ENCODE measurements at regions not wholly inside any gene's neighbourhood (a gene's known extent, or its start where the extent isn't known, plus 50 kb on each side); places are given as distances from the start of the nearest gene placed in this dataset.
"Not testable (repeated sequence)": the region's sequence is repeated elsewhere in the genome, so short reads cannot be mapped to it uniquely, and the experiment has no call there.

GRCh38 chr6:164359441-164359840 is 944.9 kb downstream of the QKI start:
- Histone ChIP-seq H3K27ac (ENCODE audit: low read depth, low read length, severe bottlenecking) (no peak overlapping the region), H3K36me3 (ENCODE audit: control insufficient read depth, insufficient read depth, low read length) (no peaks in the 10 kb centered on the region), H3K9me3 (ENCODE audit: control insufficient read depth, low read length) (no peaks in the 10 kb centered on the region), H3K4me1 (ENCODE audit: control insufficient read depth, insufficient read depth, low read length, poor library complexity, severe bottlenecking) (no peaks in the 10 kb centered on the region), H3K4me3 (ENCODE audit: extremely low read depth, insufficient read depth, low read length, poor library complexity, severe bottlenecking) (no peak overlapping the region)
- WGBS, 2 experiments (ENCODE audit: insufficient coverage in 2 of 2) = 86 to 100% methylated on average over 1 to 2 of the region's 2 CpGs

- H3K27ac ChIP-seq (ENCODE audit: low read depth, low read length, severe bottlenecking) = no peak overlapping the region
- WGBS, 2 experiments (ENCODE audit: insufficient coverage in 2 of 2) = 80 to 95% methylated on average over 2 of the region's 2 CpGs
- no peak overlapping the region for H3K4me3 ChIP-seq (ENCODE audit: extremely low read depth, insufficient read depth, low read length, poor library complexity, severe bottlenecking)
- H3K36me3 ChIP-seq (ENCODE audit: control insufficient read depth, insufficient read depth, low read length) = no peaks in the 10 kb centered on the region
- no peaks in the 10 kb centered on the region for H3K9me3 ChIP-seq (ENCODE audit: control insufficient read depth, low read length)
- no peaks in the 10 kb centered on the region for H3K4me1 ChIP-seq (ENCODE audit: control insufficient read depth, insufficient read depth, low read length, poor library complexity, severe bottlenecking)
These were observed 944.5 kb downstream of the QKI start for GRCh38 chr6:164359036-164359435.

- Histone ChIP-seq H3K36me3 (ENCODE audit: control insufficient read depth, insufficient read depth, low read length) (no peaks in the 10 kb centered on the region), H3K4me3 (ENCODE audit: extremely low read depth, insufficient read depth, low read length, poor library complexity, severe bottlenecking) (no peak overlapping the region), H3K9me3 (ENCODE audit: control insufficient read depth, low read length) (no peaks in the 10 kb centered on the region), H3K27ac (ENCODE audit: low read depth, low read length, severe bottlenecking) (no peak overlapping the region), H3K4me1 (ENCODE audit: control insufficient read depth, insufficient read depth, low read length, poor library complexity, severe bottlenecking) (no peaks in the 10 kb centered on the region)
- WGBS, 2 experiments (ENCODE audit: insufficient coverage in 2 of 2) = no CpG with 5 or more reads among the region's 1 CpG
These were observed 942.3 kb downstream of the QKI start for GRCh38 chr6:164356814-164357213.

- Histone ChIP-seq H3K4me3 (ENCODE audit: extremely low read depth, insufficient read depth, low read length, poor library complexity, severe bottlenecking) (no peak overlapping the region), H3K36me3 (ENCODE audit: control insufficient read depth, insufficient read depth, low read length) (no peaks in the 10 kb centered on the region), H3K4me1 (ENCODE audit: control insufficient read depth, insufficient read depth, low read length, poor library complexity, severe bottlenecking) (no peaks in the 10 kb centered on the region), H3K9me3 (ENCODE audit: control insufficient read depth, low read length) (no peaks in the 10 kb centered on the region), H3K27ac (ENCODE audit: low read depth, low read length, severe bottlenecking) (no peak overlapping the region)
- WGBS, 2 experiments (ENCODE audit: insufficient coverage in 2 of 2) = 80 to 100% methylated on average over 1 to 2 of the region's 2 CpGs
These were observed 932.9 kb downstream of the QKI start for GRCh38 chr6:164347455-164347854.

- Histone ChIP-seq H3K4me3 (ENCODE audit: extremely low read depth, insufficient read depth, low read length, poor library complexity, severe bottlenecking) (no peak overlapping the region), H3K27ac (ENCODE audit: low read depth, low read length, severe bottlenecking) (no peak overlapping the region), H3K36me3 (ENCODE audit: control insufficient read depth, insufficient read depth, low read length) (no peaks in the 10 kb centered on the region), H3K4me1 (ENCODE audit: control insufficient read depth, insufficient read depth, low read length, poor library complexity, severe bottlenecking) (no peaks in the 10 kb centered on the region), H3K9me3 (ENCODE audit: control insufficient read depth, low read length) (no peaks in the 10 kb centered on the region)
These were observed 932.1 kb downstream of the QKI start for GRCh38 chr6:164346631-164347030.

- 61 to 83% methylated on average over 3 to 7 of the region's 8 CpGs for WGBS, 2 experiments (ENCODE audit: insufficient coverage in 2 of 2)
- Histone ChIP-seq H3K27ac (ENCODE audit: low read depth, low read length, severe bottlenecking) (no peak overlapping the region), H3K36me3 (ENCODE audit: control insufficient read depth, insufficient read depth, low read length) (no peaks in the 10 kb centered on the region), H3K4me1 (ENCODE audit: control insufficient read depth, insufficient read depth, low read length, poor library complexity, severe bottlenecking) (no peaks in the 10 kb centered on the region), H3K4me3 (ENCODE audit: extremely low read depth, insufficient read depth, low read length, poor library complexity, severe bottlenecking) (no peak overlapping the region), H3K9me3 (ENCODE audit: control insufficient read depth, low read length) (no peaks in the 10 kb centered on the region)
These were observed 931.4 kb downstream of the QKI start for GRCh38 chr6:164345806-164346496.

- Histone ChIP-seq H3K4me1 (ENCODE audit: control insufficient read depth, insufficient read depth, low read length, poor library complexity, severe bottlenecking) (no peaks in the 10 kb centered on the region), H3K9me3 (ENCODE audit: control insufficient read depth, low read length) (no peaks in the 10 kb centered on the region), H3K36me3 (ENCODE audit: control insufficient read depth, insufficient read depth, low read length) (no peaks in the 10 kb centered on the region), H3K27ac (ENCODE audit: low read depth, low read length, severe bottlenecking) (no peak overlapping the region), H3K4me3 (ENCODE audit: extremely low read depth, insufficient read depth, low read length, poor library complexity, severe bottlenecking) (no peak overlapping the region)
- WGBS, 2 experiments (ENCODE audit: insufficient coverage in 2 of 2) = 7 to 50% methylated on average over 2 to 3 of the region's 3 CpGs
These were observed 930.8 kb downstream of the QKI start for GRCh38 chr6:164345327-164345726.

GRCh38 chr6:164344801-164345291 is 930.3 kb downstream of the QKI start:
- H3K4me1 ChIP-seq (ENCODE audit: control insufficient read depth, insufficient read depth, low read length, poor library complexity, severe bottlenecking) = no peaks in the 10 kb centered on the region
- no peaks in the 10 kb centered on the region for H3K9me3 ChIP-seq (ENCODE audit: control insufficient read depth, low read length)
- H3K36me3 ChIP-seq (ENCODE audit: control insufficient read depth, insufficient read depth, low read length) = no peaks in the 10 kb centered on the region
- WGBS, 2 experiments (ENCODE audit: insufficient coverage in 2 of 2) = 60 to 70% methylated on average over 1 to 2 of the region's 7 CpGs
- no peak overlapping the region for H3K27ac ChIP-seq (ENCODE audit: low read depth, low read length, severe bottlenecking)
- no peak overlapping the region for H3K4me3 ChIP-seq (ENCODE audit: extremely low read depth, insufficient read depth, low read length, poor library complexity, severe bottlenecking)

GRCh38 chr6:164339442-164339841 is 924.9 kb downstream of the QKI start:
- WGBS, 2 experiments (ENCODE audit: insufficient coverage in 2 of 2) = 95 to 100% methylated on average over 2 to 4 of the region's 4 CpGs

GRCh38 chr6:164337925-164338397 is 923.4 kb downstream of the QKI start:
- 90 to 100% methylated on average over 1 to 2 of the region's 4 CpGs for WGBS, 2 experiments (ENCODE audit: insufficient coverage in 2 of 2)
- no peaks in the 10 kb centered on the region for H3K4me1 ChIP-seq (ENCODE audit: control insufficient read depth, insufficient read depth, low read length, poor library complexity, severe bottlenecking)

More at GRCh38 chr6:164339442-164339841, 924.9 kb downstream of the QKI start:
- H3K36me3 ChIP-seq (ENCODE audit: control insufficient read depth, insufficient read depth, low read length); H3K9me3 ChIP-seq (ENCODE audit: control insufficient read depth, low read length); H3K4me3 ChIP-seq (ENCODE audit: extremely low read depth, insufficient read depth, low read length, poor library complexity, severe bottlenecking); H3K27ac ChIP-seq (ENCODE audit: low read depth, low read length, severe bottlenecking); H3K4me1 ChIP-seq (ENCODE audit: control insufficient read depth, insufficient read depth, low read length, poor library complexity, severe bottlenecking): not testable (repeated sequence)

More at GRCh38 chr6:164337925-164338397, 923.4 kb downstream of the QKI start:
- Histone ChIP-seq H3K4me3 (ENCODE audit: extremely low read depth, insufficient read depth, low read length, poor library complexity, severe bottlenecking) (no peak overlapping the region), H3K9me3 (ENCODE audit: control insufficient read depth, low read length) (no peaks in the 10 kb centered on the region), H3K36me3 (ENCODE audit: control insufficient read depth, insufficient read depth, low read length) (no peaks in the 10 kb centered on the region), H3K27ac (ENCODE audit: low read depth, low read length, severe bottlenecking) (no peak overlapping the region)

All from mesodermal cell (in vitro differentiated cells).